GM12878 (cell line): ENCODE measurements at regions not wholly inside any gene's neighbourhood (a gene's known extent, or its start where the extent isn't known, plus 50 kb on each side); places are given as distances from the start of the nearest gene placed in this dataset.

Experiments used
- MTA3 ChIP-seq: IDR thresholded peaks from 2 replicates; pipeline ENCODE4 v1.6.1; 2012; ENCODE audit warnings: low read length, inconsistent platforms, borderline replicate concordance
- RAD21 ChIP-seq: IDR thresholded peaks from 2 replicates; pipeline ENCODE4 v1.6.1; 2011; ENCODE audit warnings: mild to moderate bottlenecking, low read depth, low read length, moderate library complexity; ENCODE audit not compliant: insufficient read depth
- RCOR1 ChIP-seq: conservative IDR thresholded peaks from 2 replicates; pipeline ENCODE4 v1.6.1; 2012; ENCODE audit warnings: low read depth, low read length, improper control_type of control experiment
- SIX5 ChIP-seq: IDR thresholded peaks from 2 replicates; pipeline ENCODE4 v1.6.1; 2011; ENCODE audit warnings: mild to moderate bottlenecking, low read depth, low read length, moderate library complexity; ENCODE audit not compliant: severe bottlenecking
- YY1 ChIP-seq: IDR thresholded peaks from 2 replicates; pipeline ENCODE4 v1.6.1; 2011; ENCODE audit warnings: low read depth, mild to moderate bottlenecking, low read length
- TF ChIP-seq, protein P1 (sequence below): IDR thresholded peaks from 2 replicates; pipeline ENCODE4 v1.6.1; 2011; ENCODE audit warnings: low read depth, low read length, improper control_type of control experiment, borderline replicate concordance
- TF ChIP-seq, protein P2 (sequence below), 3 experiments: IDR thresholded peaks in 2 of 3; conservative IDR thresholded peaks in 1 of 3; 2 replicates each; pipeline ENCODE4 v1.5.1; 2011; ENCODE audit warnings: low read depth in 3 of 3, low read length in 3 of 3, mild to moderate bottlenecking in 3 of 3, control low read depth in 2 of 3, moderate library complexity in 2 of 3, inconsistent platforms in 1 of 3, mixed read lengths in 1 of 3; ENCODE audit not compliant: control insufficient read depth in 2 of 3, insufficient read depth in 1 of 3; ENCODE audit errors: extremely low read depth in 1 of 3

DNA sequence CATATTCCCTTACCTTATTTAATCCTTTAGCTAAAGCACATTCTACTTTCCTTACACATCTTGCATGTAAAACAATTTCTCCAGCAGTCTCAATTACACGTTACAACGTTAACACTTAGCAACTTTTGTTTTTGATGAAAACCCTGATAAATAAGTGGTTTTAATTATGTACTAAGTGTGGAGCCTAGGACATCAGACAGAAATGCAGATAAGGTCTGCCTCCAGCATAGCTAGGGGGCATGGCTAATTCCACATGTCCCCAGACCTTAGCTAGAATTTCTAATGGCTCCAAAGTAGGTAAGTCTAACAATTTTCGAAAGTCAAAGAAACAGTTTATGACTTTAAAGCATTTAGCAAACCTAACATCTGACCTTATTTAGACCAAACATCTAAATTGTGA is 77.4 kb upstream of the TERB2 start:
- TF ChIP-seq, protein P1, sequence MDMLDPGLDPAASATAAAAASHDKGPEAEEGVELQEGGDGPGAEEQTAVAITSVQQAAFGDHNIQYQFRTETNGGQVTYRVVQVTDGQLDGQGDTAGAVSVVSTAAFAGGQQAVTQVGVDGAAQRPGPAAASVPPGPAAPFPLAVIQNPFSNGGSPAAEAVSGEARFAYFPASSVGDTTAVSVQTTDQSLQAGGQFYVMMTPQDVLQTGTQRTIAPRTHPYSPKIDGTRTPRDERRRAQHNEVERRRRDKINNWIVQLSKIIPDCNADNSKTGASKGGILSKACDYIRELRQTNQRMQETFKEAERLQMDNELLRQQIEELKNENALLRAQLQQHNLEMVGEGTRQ, result no peak
- TF ChIP-seq, protein P2, sequence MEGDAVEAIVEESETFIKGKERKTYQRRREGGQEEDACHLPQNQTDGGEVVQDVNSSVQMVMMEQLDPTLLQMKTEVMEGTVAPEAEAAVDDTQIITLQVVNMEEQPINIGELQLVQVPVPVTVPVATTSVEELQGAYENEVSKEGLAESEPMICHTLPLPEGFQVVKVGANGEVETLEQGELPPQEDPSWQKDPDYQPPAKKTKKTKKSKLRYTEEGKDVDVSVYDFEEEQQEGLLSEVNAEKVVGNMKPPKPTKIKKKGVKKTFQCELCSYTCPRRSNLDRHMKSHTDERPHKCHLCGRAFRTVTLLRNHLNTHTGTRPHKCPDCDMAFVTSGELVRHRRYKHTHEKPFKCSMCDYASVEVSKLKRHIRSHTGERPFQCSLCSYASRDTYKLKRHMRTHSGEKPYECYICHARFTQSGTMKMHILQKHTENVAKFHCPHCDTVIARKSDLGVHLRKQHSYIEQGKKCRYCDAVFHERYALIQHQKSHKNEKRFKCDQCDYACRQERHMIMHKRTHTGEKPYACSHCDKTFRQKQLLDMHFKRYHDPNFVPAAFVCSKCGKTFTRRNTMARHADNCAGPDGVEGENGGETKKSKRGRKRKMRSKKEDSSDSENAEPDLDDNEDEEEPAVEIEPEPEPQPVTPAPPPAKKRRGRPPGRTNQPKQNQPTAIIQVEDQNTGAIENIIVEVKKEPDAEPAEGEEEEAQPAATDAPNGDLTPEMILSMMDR (IDR thresholded peaks at IDR 0.05 in 2 of 3, conservative IDR thresholded peaks at IDR 0.05 in 1 of 3; ENCODE audit: control insufficient read depth in 2 of 3, extremely low read depth in 1 of 3, insufficient read depth in 1 of 3, low read depth in 3 of 3, low read length in 3 of 3), result no peak
- TF ChIP-seq RAD21 (no peak), YY1 (no peak), RCOR1 (no peak), SIX5 (no peak), MTA3 (no peak)
